A673 (cell line): ENCODE measurements at regions not wholly inside any gene's neighbourhood (a gene's known extent, or its start where the extent isn't known, plus 50 kb on each side); places are given as distances from the start of the nearest gene placed in this dataset.

ENCODE experiments used
- BruUV-seq: library from RNA; stranded (reverse); fragments of 400-500 nt; replicated peaks from 2 replicates; lab custom pipeline; 2021; lab: Mats Ljungman, UMichigan
- CTCF ChIA-PET: fragments of 300-600 bp; sonication (Branson Sonifier 250); formaldehyde crosslinking; loops from one replicate; lab custom pipeline; 2022; ENCODE audit warnings: antibody characterized with exemption; lab: Charles Lee
- POLR2A ChIA-PET: fragments of 300-600 bp; sonication (Branson Sonifier 250); formaldehyde crosslinking; loops from one replicate; lab custom pipeline; 2022; ENCODE audit warnings: antibody characterized with exemption; ENCODE audit not compliant: low non-redundant PET; lab: Charles Lee
- DNase-seq: peaks from one replicate; pipeline ENCODE4 v3.0.0-alpha.2; 2015; ENCODE audit warnings: low spot score
- H3K27ac ChIP-seq: fragments of 200-600 bp; sonication (generic); 2 replicates; pipeline ENCODE4 v1.5.1; 2016; ENCODE audit warnings: mixed run types, low read depth, mild to moderate bottlenecking, mixed read lengths, antibody characterized with exemption, low read length; ENCODE audit not compliant: poor library complexity, severe bottlenecking
- H3K27me3 ChIP-seq: fragments of 200-600 bp; sonication (generic); replicated peaks from 2 replicates; pipeline ENCODE4 v1.6.1; 2017; ENCODE audit warnings: mixed run types, low read depth, mild to moderate bottlenecking, mixed read lengths, antibody characterized with exemption, low read length; ENCODE audit not compliant: insufficient read depth, poor library complexity
- H3K36me3 ChIP-seq: fragments of 200-600 bp; sonication (generic); 2 replicates; pipeline ENCODE4 v1.6.1; 2016; ENCODE audit warnings: mixed run types, mild to moderate bottlenecking, mixed read lengths, antibody characterized with exemption, low read length; ENCODE audit not compliant: insufficient read depth, poor library complexity, severe bottlenecking
- H3K4me1 ChIP-seq: fragments of 200-600 bp; sonication (generic); 2 replicates; pipeline ENCODE4 v1.6.1; 2017; ENCODE audit warnings: mixed run types, mild to moderate bottlenecking, mixed read lengths, antibody characterized with exemption, low read length; ENCODE audit not compliant: insufficient read depth, poor library complexity, severe bottlenecking
- H3K4me3 ChIP-seq: fragments of 200-600 bp; sonication (generic); 2 replicates; pipeline ENCODE4 v1.5.1; 2016; ENCODE audit warnings: low read depth, mixed run types, mild to moderate bottlenecking, mixed read lengths, low read length; ENCODE audit not compliant: poor library complexity, severe bottlenecking
- H3K9me3 ChIP-seq: fragments of 200-600 bp; sonication (generic); 2 replicates; pipeline ENCODE4 v1.6.1; 2016; ENCODE audit warnings: mixed run types, low read depth, mild to moderate bottlenecking, mixed read lengths, antibody characterized with exemption, low read length; ENCODE audit not compliant: poor library complexity, severe bottlenecking
- EZH2 ChIP-seq: fragments of 200-600 bp; sonication (generic); IDR thresholded peaks from 2 replicates; pipeline ENCODE4 v1.6.1; 2017; ENCODE audit warnings: borderline replicate concordance, low read depth, mild to moderate bottlenecking, mixed read lengths, antibody characterized with exemption, low read length; ENCODE audit not compliant: poor library complexity, severe bottlenecking
- intact Hi-C: fragments of 100-400 bp; cut with micrococcal nuclease; formaldehyde crosslinking; loops from one replicate; pipeline ENCODE4 v1.10.0; 2022; ENCODE audit not compliant: unreplicated experiment
- TF ChIP-seq, protein P1 (sequence below): fragments of 300-800, 200-600 bp; sonication (generic); conservative IDR thresholded peaks from 2 replicates; pipeline ENCODE4 v1.5.1; 2017; ENCODE audit warnings: low read depth, mild to moderate bottlenecking, antibody characterized with exemption, low read length, moderate library complexity, mixed read lengths

DNA sequence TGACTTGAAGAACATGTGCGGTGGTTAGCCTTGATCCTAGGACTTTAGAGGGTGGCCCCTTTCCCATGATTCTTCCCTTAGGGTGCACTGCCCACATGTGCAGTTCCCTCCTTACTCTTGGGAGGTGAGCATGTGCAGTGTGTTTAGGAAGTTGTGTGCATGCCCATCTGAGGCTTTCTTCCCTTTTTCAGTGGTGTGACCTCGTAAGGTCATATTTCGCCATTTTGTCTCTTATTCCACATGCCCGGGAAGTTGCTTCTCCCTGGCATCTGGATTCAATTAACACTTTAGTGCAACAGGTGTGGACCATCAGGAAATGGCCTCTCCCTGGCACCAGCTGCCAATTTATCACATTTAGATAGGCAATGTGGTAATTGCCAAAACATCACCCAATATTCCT lies 380.6 kb upstream of the VSTM2A start:
- H3K36me3 ChIP-seq: no peaks in the 10 kb centered on the region
- ChIA-PET CTCF (no interaction called here), POLR2A (no interaction called here)
- no peak overlapping the region for H3K27ac ChIP-seq
- H3K4me1 ChIP-seq: no peaks in the 10 kb centered on the region
- no peak overlapping the region for H3K4me3 ChIP-seq
- TF ChIP-seq, protein P1, sequence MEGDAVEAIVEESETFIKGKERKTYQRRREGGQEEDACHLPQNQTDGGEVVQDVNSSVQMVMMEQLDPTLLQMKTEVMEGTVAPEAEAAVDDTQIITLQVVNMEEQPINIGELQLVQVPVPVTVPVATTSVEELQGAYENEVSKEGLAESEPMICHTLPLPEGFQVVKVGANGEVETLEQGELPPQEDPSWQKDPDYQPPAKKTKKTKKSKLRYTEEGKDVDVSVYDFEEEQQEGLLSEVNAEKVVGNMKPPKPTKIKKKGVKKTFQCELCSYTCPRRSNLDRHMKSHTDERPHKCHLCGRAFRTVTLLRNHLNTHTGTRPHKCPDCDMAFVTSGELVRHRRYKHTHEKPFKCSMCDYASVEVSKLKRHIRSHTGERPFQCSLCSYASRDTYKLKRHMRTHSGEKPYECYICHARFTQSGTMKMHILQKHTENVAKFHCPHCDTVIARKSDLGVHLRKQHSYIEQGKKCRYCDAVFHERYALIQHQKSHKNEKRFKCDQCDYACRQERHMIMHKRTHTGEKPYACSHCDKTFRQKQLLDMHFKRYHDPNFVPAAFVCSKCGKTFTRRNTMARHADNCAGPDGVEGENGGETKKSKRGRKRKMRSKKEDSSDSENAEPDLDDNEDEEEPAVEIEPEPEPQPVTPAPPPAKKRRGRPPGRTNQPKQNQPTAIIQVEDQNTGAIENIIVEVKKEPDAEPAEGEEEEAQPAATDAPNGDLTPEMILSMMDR: no peak
- no peak for TF ChIP-seq EZH2
- peaks cover 44% of the 10 kb centered on the region for H3K9me3 ChIP-seq
- BruUV-seq: no TSS peak
- H3K27me3 ChIP-seq: no peaks in the 10 kb centered on the region
- intact Hi-C loops: no loop called here
- no peak for DNase-seq

DNA sequence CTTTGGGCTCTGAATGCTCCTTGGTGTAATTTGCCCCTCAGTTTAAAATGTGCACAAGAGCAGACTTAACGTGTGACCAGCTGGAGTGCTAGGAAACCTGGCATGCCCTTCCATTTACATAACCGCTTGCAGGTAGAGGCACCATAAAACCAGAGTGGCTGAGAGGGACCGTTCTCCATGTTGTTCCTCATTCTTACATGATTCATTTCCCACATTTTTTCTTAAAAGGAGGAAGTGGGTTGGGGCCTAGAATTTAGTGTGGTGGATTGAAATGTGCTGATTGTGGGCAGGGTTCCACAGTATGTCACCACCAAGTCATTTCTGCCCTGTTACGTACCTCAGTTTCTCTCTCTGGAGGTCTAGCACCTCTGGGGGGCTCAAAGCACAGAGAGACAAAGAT lies 375.8 kb upstream of the VSTM2A start:
- TF ChIP-seq EZH2: no peak
- TF ChIP-seq, protein P1: no peak
- intact Hi-C loops: no loop called here
- Histone ChIP-seq H3K36me3 (no peaks in the 10 kb centered on the region), H3K27me3 (no peaks in the 10 kb centered on the region), H3K4me3 (no peak overlapping the region), H3K27ac (no peak overlapping the region), H3K9me3 (peaks cover 50% of the 10 kb centered on the region), H3K4me1 (no peaks in the 10 kb centered on the region)
- POLR2A ChIA-PET: no interaction called here
- BruUV-seq: no TSS peak
- DNase-seq: no peak
- CTCF ChIA-PET: no interaction called here

DNA sequence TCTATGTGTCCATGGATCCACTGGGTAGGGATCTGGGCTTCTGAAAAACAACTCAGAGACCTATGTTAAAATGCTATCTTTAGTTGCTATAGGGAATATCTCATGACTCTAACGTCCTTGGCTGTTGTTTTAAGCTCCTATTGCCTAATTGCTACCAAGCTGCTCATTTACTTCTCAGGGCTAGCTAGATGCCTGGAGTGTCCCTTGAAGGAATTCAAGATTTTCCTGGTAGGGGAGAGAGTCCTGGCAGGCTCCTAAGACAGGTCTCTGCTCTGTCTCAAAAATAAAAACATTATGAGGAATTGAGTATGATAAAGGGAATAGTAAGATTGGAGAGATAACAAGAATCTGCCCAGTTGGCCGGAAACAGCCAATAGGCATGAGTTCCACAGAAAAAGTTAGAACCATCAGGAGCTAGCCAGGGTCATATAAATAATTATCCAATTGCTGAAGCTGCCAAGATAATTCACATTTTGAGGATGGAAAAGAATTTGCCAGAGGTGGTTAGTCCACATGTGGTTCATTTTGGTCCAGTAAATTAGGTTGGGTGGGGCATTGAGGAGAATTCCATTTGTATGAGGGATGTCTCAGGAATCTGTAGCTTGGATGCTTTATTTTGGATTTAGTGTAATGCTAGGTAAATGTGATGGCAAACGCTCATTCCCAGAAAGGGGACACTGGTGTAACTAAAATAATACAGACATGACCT lies 362.7 kb upstream of the VSTM2A start:
- no TSS peak for BruUV-seq
- TF ChIP-seq, protein P1: no peak
- TF ChIP-seq EZH2: no peak
- H3K27ac ChIP-seq: no peak overlapping the region
- H3K4me3 ChIP-seq: no peak overlapping the region
- H3K9me3 ChIP-seq: peaks cover 54% of the 10 kb centered on the region
- ChIA-PET CTCF (no interaction called here), POLR2A (no interaction called here)
- no peaks in the 10 kb centered on the region for H3K27me3 ChIP-seq
- H3K36me3 ChIP-seq: no peaks in the 10 kb centered on the region
- no peaks in the 10 kb centered on the region for H3K4me1 ChIP-seq
- no peak for DNase-seq
- intact Hi-C loops: no loop called here
